ENCODE measurements at regions not wholly inside any gene's neighbourhood (a gene's known extent, or its start where the extent isn't known, plus 50 kb on each side); places are given as distances from the start of the nearest gene placed in this dataset.

GRCh38 chr5:87074072-87074471 is 193.6 kb upstream of the RASA1 start (continued):
- TF ChIP-seq, protein P1, sequence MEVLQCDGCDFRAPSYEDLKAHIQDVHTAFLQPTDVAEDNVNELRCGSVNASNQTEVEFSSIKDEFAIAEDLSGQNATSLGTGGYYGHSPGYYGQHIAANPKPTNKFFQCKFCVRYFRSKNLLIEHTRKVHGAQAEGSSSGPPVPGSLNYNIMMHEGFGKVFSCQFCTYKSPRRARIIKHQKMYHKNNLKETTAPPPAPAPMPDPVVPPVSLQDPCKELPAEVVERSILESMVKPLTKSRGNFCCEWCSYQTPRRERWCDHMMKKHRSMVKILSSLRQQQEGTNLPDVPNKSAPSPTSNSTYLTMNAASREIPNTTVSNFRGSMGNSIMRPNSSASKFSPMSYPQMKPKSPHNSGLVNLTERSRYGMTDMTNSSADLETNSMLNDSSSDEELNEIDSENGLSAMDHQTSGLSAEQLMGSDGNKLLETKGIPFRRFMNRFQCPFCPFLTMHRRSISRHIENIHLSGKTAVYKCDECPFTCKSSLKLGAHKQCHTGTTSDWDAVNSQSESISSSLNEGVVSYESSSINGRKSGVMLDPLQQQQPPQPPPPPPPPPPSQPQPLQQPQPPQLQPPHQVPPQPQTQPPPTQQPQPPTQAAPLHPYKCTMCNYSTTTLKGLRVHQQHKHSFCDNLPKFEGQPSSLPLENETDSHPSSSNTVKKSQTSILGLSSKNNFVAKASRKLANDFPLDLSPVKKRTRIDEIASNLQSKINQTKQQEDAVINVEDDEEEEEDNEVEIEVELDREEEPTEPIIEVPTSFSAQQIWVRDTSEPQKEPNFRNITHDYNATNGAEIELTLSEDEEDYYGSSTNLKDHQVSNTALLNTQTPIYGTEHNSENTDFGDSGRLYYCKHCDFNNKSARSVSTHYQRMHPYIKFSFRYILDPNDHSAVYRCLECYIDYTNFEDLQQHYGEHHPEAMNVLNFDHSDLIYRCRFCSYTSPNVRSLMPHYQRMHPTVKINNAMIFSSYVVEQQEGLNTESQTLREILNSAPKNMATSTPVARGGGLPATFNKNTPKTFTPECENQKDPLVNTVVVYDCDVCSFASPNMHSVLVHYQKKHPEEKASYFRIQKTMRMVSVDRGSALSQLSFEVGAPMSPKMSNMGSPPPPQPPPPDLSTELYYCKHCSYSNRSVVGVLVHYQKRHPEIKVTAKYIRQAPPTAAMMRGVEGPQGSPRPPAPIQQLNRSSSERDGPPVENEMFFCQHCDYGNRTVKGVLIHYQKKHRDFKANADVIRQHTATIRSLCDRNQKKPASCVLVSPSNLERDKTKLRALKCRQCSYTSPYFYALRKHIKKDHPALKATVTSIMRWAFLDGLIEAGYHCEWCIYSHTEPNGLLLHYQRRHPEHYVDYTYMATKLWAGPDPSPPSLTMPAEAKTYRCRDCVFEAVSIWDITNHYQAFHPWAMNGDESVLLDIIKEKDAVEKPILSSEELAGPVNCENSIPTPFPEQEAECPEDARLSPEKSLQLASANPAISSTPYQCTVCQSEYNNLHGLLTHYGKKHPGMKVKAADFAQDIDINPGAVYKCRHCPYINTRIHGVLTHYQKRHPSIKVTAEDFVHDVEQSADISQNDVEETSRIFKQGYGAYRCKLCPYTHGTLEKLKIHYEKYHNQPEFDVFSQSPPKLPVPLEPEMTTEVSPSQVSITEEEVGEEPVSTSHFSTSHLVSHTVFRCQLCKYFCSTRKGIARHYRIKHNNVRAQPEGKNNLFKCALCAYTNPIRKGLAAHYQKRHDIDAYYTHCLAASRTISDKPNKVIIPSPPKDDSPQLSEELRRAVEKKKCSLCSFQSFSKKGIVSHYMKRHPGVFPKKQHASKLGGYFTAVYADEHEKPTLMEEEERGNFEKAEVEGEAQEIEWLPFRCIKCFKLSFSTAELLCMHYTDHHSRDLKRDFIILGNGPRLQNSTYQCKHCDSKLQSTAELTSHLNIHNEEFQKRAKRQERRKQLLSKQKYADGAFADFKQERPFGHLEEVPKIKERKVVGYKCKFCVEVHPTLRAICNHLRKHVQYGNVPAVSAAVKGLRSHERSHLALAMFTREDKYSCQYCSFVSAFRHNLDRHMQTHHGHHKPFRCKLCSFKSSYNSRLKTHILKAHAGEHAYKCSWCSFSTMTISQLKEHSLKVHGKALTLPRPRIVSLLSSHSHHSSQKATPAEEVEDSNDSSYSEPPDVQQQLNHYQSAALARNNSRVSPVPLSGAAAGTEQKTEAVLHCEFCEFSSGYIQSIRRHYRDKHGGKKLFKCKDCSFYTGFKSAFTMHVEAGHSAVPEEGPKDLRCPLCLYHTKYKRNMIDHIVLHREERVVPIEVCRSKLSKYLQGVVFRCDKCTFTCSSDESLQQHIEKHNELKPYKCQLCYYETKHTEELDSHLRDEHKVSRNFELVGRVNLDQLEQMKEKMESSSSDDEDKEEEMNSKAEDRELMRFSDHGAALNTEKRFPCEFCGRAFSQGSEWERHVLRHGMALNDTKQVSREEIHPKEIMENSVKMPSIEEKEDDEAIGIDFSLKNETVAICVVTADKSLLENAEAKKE (CRISPR knock-in tag; IDR thresholded peaks at IDR 0.05), result no peak
- TF ChIP-seq CREB1 (CRISPR knock-in tag; IDR thresholded peaks at IDR 0.05; ENCODE audit: low read depth), result no peak

DNA sequence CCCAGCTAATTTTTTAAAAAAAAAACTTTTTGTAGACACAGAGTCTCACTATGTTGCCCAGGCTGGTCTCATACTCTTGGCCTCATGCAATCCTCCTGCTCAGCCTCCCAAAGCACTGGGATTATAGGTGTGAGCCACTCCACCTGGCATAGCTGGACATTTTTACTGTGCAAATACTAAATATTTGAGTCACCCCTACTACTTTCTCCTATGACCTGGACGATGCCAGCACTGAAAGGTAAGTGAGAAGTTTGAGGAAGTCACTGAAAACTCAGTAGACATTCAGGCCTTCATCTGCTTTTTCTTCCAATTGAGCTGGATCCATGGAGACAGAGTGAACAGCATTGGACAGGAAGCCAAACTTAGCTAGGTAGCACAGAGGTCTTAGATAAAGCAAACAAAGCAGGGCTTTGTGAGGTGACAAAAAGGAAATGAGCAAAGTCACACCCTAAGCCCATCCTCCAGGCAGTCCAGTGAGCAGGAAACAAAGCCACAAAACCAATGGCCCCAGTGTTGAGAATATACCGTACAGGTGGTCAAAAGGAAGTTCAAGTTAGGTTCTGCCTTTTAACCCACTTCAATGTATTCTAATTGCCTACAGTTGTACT is 192.6 kb upstream of the RASA1 start:
- no peak overlapping the region for H3K4me3 Mint-ChIP-seq
- no peaks in the 10 kb centered on the region for H3K27me3 ChIP-seq (ENCODE audit: insufficient read depth)
- no peaks in the 10 kb centered on the region for H3K4me1 ChIP-seq (ENCODE audit: insufficient read depth)
- no peaks in the 10 kb centered on the region for H3F3A ChIP-seq (replicated peaks; ENCODE audit: low read depth)
- no peaks in the 10 kb centered on the region for H3K4me1 Mint-ChIP-seq
- no peak overlapping the region for H3K4me2 ChIP-seq
- H3K79me2 ChIP-seq (replicated peaks; ENCODE audit: insufficient read depth), result no peaks in the 10 kb centered on the region
- ATAC-seq, result no peak
- H3K9me2 ChIP-seq (ENCODE audit: insufficient read depth), result 0 out of 2 replicates have a peak, but pooled peaks cover 4% of the 10 kb centered on the region
- no peak overlapping the region for H3K4me3 ChIP-seq
- no peaks in the 10 kb centered on the region for H3K36me3 ChIP-seq (ENCODE audit: insufficient read depth)
- no peaks in the 10 kb centered on the region for H3K9me3 Mint-ChIP-seq
- no peak overlapping the region for H3K27ac ChIP-seq (ENCODE audit: low read depth)
- H3K36me3 Mint-ChIP-seq (ENCODE audit: low read depth), result no peaks in the 10 kb centered on the region
- H2AFZ ChIP-seq, result 0 out of 2 replicates have a peak overlapping the region, but pooled peaks have one; percentile 14
- no peaks in the 10 kb centered on the region for H4K20me1 ChIP-seq (replicated peaks; ENCODE audit: insufficient read depth)
- peak overlapping the region; percentile 70; the same call in 1 of the 2 replicates for H3K27ac Mint-ChIP-seq
- no peaks in the 10 kb centered on the region for H3K27me3 Mint-ChIP-seq (ENCODE audit: insufficient read depth, low read depth, poor library complexity)
- DNase-seq (ENCODE audit: low spot score), result no peak
- no peak for TF ChIP-seq EZH2 (IDR thresholded peaks at IDR 0.05; ENCODE audit: low read depth, unreplicated experiment)
- no peak for TF ChIP-seq ZNF331 (CRISPR knock-in tag; IDR thresholded peaks at IDR 0.05; ENCODE audit: low read depth)
- TF ChIP-seq ETS1 (IDR thresholded peaks at IDR 0.05), result no peak
- no peak for TF ChIP-seq POLR2AphosphoS5 (IDR thresholded peaks at IDR 0.05; ENCODE audit: low read depth)
- TF ChIP-seq, protein P1 (CRISPR knock-in tag; IDR thresholded peaks at IDR 0.05), result no peak
- no peak for TF ChIP-seq EZH2phosphoT487 (IDR thresholded peaks at IDR 0.05; ENCODE audit: unreplicated experiment)
- no peak for TF ChIP-seq NANOG (IDR thresholded peaks at IDR 0.05; ENCODE audit: borderline replicate concordance)
- no peak for TF ChIP-seq ZNF114 (CRISPR knock-in tag; IDR thresholded peaks at IDR 0.05)

All from GM23338 (cell line).